Stromal cell of bone marrow (primary cell): ENCODE measurements at regions not wholly inside any gene's neighbourhood (a gene's known extent, or its start where the extent isn't known, plus 50 kb on each side); places are given as distances from the start of the nearest gene placed in this dataset.
"Not testable (repeated sequence)": the region's sequence is repeated elsewhere in the genome, so short reads cannot be mapped to it uniquely, and the experiment has no call there.

ENCODE experiments used
- DNase-seq: peaks from one replicate; pipeline ENCODE4 v3.0.0-alpha.2; 2012; ENCODE audit warnings: low read depth

DNA sequence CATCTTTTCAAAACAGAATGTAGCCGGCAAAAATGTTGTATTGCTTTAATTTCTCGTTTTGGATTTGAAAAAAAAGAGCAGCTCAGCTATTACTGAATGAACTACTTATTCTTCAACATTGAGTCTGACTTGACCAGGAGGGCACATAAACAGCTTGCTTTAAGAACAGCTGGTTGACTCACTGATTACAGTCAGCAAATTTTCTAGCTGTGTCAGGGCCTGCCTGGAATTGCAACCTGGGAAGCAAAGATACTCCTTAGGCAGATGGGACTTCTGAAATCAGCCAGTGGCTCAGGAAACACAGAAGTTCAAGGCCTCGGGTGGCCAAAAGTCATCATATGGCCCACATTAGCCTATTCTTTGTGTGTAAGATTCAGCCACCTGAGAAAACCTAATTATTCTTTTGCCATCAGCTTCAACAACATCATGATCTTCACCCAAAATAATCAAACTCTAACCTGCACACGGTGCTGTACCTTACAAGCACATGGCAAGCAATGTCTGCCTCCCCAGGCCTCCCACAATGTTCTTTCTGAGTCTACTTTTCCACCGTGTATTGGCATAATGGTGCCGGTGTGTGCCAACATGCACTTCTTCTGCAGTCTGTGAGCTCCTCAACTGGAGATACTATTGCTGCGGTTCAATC, 307.2 kb downstream of the HHIPL2 start:
- DNase-seq, result peak; percentile 51

DNA sequence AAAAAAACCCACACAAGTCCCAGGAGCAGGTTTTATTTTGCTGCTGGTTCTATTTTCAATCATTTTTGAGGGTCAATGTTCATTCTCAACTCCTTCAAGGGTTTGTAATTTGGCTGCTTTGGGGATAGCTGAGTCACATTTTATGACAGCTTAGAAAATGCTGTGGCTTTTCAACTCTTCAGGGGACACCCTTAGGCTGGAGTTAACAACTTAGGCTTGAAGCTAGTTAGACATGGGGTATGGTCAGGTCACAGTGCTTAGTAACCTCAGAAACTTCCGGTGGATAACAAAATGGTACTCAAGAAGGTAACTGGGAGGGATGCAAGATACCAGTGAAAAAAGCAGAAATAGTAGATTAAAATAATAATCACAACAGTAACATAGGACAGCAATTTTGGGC, 308.8 kb downstream of the HHIPL2 start:
- DNase-seq, result no peak

DNA sequence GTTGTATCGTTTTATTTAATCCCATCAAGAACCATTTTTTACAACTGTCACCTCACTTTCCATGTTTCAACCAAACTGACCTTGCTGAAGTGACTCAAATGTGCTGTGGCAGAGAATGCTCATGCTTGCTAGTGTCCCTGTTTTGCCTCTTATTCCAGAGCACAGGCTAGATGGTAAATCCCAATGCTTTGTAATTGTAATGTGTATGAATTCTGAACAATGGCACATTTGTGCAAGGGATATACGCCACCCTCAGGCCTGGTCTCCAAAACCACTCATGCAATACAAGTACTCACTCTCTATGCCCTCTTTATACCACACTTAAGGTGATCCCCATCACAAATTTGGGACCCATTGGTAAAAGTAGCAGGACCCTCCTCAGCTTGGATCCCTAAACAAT, 313.6 kb downstream of the HHIPL2 start:
- no peak for DNase-seq

DNA sequence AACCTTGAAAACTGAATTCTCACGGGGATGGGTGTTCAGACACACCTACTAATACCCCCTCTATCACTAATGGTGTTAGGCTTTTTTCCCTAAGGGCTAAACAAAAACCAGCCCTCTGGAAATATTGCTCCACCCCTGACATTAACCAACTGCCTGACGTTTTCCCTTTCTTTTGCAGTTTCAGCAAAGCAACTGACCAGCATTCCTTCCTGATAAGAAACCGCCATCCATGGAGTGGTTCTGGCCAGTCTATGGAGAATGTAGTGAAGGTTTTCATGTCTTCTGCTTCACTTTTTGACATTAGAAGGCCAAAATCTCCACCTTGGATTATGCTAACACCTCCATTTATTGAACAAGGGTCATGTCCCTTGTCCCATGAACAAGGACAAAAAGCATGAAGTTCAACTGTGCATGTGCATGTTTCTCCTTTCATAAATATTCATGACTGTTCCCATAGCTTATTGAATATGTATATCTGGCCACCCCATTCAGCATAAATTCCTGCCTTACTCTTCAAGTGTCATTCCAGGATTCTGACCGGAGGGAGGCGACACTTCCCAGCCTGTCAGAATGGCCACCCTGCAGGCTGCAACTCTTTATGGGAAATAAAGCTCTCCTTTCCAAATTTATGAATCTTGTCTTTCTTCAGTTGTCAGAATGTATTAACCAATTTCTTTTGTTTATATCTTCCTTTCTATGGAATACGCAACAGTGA, 314.3 kb downstream of the HHIPL2 start:
- DNase-seq, result no peak

DNA sequence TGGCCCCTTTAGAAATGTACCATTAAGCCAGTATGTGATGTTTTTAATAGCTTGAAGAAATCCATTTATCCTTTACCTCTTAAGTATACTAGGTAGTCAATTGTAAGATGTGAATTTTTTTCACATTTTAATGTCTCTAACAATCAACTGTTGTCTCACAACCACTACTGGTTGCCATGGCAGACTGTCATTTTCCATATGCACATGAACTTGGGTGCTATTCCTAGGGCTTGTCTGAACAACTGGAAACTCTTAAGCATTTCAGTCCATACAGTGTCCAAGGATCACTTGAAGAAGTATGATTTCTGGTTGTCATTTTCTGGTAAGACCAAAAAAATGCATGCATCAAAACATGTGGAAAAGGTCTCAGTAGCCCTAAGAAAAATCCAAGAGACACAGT, 315.1 kb downstream of the HHIPL2 start:
- DNase-seq, result no peak

DNA sequence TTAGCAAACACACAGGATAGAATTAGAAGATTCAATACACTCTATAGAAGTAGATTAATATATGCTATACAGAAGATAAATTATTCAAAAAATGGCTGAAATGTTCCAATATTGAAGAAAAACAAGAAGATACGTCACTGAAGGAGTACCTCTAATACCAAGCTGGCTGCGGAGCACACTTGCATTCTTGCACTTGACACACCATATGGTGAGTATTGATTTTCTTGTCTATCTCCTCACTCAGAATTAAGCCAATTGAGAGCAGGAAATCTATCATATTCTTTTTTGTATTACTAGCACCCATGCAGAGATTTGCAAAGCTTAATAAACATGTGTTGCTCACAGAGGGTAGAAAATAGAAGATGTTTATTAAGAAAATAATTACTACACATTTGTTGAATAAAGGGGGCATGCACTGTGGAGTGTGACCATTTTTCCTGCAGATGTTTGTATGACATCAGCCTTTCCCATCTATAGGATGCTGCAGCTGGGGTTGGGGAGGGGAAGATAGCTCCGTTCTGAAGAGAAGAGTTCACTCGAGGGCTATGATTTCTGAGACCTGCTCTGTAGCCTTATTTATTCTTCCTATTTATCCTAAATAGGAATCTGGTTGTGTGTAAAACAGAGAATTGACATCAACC, 318.1 kb downstream of the HHIPL2 start:
- DNase-seq, result no peak

DNA sequence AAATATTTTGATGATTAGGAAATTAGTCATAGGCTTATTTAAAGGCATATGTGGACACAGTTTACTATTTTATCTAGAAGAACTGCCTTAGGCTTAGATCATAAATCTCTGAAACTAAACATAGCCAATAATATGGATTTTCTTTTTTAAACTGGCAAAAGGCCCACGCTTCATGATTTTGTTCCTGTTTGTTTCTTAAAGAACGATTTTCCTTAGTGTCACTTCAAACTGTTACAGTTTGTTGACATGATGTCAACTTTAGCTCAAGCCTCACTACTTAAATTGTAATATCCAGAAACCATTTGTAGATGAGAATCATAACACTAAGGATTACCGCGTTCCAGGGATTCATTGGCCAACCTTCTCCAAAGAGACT, 322.6 kb downstream of the HHIPL2 start:
- no peak for DNase-seq

DNA sequence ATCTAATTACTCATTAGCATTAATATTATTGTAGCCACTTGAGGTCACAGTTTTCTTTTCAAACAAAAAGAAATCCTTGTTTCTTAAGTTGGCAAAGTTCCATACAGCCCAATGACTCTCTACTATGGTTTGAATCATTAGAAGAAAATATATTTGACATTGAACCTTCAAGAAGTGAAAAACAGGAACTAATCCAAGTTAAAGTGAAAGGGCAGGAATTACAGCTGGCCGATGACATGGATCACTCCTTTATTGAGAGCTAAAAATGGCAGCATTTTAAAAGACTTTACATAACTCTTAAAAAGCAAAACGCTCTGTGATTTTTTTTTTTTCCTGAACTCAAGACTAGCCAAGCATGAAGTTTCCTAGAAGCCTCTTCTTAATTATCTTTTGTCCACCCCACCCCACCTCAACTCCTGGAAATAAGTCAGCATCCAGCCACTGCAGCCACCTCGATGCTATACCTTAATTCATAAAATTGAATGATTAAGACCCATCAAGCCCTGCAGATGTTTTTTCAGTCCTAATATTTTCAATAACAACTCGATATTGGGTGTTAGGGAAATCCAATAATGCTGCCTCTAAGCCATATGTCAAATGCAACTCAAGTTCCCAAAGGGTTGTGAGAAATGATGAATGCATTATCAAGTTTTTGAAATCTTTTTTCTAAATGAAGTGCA, 323.1 kb downstream of the HHIPL2 start:
- peak; percentile 20 for DNase-seq

DNA sequence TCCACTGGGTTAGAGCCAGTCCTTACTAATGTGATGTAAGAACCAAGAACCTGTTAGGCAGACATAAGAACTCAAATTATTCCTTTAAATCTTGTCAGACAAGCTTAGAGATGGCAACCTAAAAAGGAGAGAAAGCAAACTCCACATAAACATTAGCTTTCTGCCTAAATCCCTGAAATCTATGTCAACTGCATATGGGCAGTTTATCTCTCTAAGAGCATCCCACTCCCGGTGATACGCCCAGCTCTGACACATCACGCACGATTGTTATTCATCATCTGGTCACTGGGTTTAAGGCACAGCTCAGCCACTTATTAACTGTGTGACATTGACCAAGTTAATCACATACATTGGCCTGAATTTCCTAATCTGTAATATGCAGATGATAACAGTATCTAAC, 323.7 kb downstream of the HHIPL2 start:
- DNase-seq, result no peak

DNA sequence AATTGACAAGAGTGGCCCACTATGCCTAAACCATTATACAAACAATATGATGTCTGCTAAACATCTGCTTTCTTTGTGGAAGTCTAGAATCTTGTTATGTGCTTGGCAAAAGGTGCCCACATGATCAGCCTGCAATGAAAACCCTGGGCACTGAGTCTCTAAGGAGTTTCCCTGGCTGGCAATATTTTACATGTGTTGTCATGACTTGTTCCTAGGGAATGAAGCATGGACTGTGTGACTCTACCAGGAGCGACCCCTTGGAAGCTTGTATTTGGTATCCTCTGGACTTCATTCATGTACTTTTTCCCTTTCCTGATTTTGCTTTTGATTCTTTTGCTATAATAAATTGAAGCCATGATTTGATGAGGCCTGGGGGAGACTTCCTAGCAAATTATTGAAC, 324.9 kb downstream of the HHIPL2 start:
- no peak for DNase-seq

DNA sequence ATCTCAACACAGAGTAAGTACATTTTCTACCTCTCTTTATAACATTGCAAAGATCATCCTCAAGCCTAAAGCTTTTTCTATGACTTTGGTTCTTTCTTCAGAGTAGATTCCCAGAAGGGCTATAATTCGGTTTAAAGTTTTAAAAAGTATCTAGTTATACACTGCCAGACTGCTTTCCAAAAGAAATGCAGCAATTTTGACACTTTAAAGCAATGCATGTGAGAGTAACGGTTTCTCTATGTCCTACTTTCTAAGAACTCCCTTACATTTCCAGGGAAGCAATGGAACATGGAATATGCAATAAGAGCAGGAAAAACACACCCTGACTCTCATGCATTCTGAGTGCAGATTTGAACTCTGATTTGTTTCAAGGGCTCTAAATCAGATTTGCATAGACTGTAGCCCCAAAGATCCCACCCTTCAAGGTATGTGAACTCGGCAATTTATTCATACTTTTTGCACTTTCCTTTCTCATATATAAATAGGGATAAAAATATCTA, 331.6 kb downstream of the HHIPL2 start:
- DNase-seq, result no peak

DNA sequence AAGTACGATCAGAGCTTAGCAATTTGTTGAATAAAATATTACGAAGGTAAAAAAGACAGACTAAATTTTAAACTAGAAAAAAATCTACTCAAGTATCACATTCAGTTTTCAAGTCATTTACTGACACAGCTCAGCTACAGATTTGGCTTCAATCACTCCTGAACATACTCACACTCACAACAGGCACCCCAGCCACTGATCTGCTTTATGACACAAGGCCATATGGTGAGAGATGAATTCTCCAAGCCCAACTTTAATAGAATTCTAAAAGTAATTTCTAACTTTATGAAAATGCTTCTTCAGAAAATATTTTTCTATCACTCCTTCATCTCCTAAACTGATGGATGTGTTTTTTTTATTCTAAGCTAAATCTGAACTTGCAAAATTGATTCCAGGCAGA, 337.1 kb downstream of the HHIPL2 start:
- DNase-seq, result no peak

DNA sequence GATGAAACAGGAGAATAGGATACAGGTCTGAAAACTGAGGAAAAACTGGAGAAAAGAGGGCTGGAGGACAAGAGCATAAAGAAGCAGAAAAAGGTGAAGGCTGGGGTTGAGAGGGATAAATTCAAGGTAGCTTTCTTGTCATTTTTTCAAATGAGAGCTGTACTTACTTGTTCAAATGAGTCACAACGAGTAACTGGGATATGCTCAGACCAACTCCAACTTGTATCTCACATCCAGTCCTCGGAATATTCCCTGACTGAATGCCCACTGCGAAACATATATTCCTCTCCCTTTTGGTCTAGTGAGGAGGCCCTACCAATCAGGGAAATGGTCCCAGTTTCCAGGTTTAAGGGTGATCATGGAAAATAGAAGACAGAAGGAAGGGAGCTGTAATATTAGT, 343.4 kb downstream of the HHIPL2 start:
- no peak for DNase-seq

DNA sequence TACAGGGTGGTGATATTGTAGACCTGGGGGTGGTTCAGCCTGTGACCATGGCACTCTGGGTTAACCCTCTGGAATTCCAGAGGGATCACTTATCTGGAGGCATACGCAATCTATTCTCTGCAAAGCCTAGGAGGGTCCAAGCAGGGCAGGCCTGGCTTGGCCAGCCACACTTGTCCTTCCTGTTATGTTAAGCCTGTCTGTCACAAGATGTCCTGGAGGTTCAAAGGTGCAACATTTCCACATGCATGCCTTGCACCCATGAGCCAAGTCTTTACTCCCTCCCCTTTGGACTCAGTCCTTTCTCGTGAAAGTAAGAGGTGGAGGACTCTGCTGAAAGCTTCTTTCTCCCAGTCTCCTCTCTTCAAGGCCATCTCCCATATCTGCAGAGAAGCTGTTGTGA, 345.1 kb downstream of the HHIPL2 start:
- DNase-seq, result no peak

DNA sequence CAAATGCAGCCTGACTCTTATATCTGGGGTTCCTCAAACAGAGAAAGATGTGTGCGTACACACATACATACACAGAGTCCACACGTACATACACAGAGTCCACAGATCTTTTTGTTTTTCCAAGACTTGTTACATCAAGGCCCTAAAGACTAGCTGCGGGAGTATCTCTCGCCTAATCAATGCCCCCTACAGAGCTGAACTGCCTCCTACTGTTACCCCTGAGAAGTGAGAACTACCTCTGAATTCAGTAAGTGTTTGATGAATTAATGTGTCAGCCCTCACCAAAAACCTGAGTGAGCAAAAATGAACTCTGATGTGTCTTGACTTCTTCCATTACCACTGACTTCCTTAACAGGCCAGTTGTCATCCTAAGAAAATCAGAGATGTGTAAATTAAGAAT, 351.2 kb downstream of the HHIPL2 start:
- DNase-seq, result no peak

DNA sequence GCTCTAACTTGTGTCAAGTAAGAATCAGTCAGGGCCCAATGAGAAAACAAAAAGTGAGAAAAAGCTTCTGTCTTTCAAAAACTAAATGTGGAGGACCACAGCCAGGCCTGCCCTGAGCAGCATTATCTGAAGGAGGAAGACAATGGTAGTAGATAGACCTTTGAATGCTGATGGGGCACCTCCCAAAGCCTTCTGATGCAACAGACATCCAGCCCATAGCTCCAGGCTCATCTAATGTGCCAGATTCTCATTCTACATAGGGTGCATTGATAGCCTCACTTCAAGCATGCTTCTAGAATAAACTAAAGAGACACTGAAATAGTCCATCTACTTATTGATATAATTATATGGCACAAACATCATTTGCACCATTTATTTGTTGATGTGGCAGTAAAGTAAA, 351.6 kb downstream of the HHIPL2 start:
- no peak for DNase-seq

DNA sequence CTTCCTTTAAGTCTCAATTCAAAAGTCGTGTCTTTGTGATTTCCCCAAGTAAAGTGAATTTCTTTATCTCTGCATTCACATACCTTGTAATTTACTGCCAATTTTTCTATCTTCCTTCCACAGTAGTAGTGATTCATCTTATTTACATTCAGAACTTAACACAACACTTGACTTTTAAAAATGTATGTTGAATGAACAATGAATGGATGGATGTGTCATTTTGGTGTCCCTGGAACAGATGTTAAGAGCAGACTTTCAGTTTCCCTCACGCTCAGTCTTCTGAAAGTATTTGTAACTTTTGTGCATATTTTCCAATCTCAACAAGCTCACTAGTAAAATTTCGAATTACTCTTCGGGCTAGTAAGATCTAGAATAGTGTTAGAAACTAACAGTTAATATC, 352.0 kb downstream of the HHIPL2 start:
- DNase-seq, result no peak

DNA sequence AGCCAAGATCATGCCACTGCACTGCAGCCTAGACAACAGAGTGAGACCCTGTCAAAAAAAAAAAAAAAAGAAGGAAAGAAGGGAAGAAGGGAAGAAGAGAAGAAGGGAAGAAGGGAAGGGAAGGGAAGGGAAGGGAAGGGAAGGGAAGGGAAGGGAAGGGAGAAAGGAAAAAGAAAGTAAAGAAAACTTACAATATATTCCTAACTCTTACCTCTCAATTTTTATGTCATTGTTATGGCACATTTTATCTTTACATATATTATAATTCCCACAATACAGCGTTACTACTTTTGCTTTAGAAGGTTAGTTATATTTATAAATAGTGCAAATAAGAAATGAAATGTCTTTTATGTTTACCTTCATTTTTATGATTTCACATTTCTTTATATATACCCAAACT, 358.7 kb downstream of the HHIPL2 start:
- no peak for DNase-seq

DNA sequence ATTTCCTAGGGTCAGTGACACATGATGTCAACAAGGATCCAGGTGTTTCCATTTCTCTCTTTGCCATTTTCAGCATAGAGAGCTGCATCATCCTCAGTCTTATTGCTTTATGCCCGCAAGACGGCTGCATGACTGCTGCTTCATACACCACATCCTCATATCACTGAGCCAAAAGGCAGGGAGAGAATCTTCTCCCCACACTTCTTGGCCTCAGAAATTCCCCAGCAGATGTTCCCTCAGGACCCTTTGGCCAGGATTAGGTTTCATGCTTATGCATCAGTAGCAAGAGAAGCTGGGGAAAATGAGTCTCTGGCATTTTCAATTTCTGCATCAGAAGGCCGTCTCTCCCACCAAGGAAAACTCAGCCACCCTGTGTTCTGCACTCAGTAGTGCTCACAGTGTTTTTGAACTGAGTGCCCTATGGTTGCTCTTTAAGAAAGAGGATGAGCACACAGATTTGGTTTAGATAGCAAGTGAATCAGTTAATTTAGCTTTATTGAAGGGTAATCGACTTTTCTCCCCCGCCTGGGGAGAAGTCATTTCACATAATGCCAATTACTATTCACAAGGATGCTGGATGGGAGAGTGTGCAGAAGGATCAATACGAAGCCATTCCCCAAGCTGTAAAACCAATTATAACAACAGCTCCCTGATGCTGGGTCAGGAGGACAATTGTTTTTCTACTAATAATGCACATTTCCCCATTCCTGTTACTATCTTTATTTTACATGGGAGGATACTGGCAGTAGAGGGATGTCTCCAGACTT, 360.2 kb downstream of the HHIPL2 start:
- DNase-seq, result peak; percentile 79

DNA sequence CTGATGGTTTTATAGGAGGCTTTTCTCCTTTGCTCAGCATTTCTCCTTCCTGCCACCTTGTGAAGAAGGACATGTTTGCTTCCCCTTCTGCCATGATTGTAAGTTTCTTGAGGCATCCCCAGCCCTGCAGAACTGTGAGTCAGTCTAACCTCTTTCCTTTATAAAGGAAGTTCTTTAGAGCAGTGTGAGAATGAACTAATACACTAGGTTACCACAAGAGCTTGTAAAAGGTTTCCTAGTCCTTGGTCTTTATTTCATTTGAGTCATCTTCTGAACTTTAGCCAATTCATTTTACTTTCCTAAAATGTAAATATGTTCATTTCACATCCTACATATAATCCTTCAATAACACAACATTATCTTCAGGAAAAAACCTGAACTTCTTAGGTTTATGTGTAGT, 365.3 kb downstream of the HHIPL2 start:
- DNase-seq, result peak; percentile 17

DNA sequence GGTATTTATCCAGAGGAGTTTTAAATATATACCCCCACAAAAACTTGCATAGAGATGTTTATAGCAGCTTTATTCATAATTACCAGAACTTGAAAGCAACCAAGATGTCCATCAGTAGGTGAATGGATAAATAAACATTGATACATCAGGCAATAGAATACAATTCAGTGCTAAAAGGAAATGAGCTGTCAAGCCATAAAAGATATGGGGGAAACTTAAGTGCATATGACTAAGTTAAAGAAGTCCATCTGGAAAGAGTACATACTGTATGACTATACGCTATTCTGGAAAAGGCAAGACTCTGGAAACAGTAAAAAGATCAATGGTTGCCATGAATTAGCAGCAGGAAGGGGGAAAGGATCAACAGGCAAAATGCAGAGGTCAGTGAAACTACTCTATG, 366.7 kb downstream of the HHIPL2 start:
- no peak for DNase-seq

DNA sequence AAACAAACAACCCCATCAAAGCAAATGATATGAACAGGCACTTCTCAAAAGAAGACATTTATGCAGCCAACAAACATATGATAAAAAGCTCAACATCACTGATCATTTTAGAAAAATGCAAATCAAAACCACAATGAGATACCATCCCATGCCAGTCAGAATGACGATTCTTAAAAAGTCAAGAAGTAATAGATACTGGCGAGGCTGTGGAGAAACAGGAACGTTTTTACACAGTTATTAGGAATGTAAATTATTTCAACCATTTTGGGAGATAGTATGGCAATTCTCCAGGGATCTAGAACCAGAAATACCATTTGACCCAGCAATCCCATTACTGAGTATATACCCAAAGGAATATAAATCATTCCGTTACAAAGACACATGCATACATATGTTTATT, 370.4 kb downstream of the HHIPL2 start:
- not testable (repeated sequence) for DNase-seq
